HuH-7 (cell line): ENCODE measurements at regions not wholly inside any gene's neighbourhood (a gene's known extent, or its start where the extent isn't known, plus 50 kb on each side); places are given as distances from the start of the nearest gene placed in this dataset.
"Not testable (repeated sequence)": the region's sequence is repeated elsewhere in the genome, so short reads cannot be mapped to it uniquely, and the experiment has no call there.

Experiments
- DNase-seq: peaks from one replicate; pipeline ENCODE4 v3.0.0; 2011; ENCODE audit warnings: low spot score

- no peak for DNase-seq
Observed at GRCh38 chr10:2246747-2247146, 509.4 kb upstream of the ADARB2 start.

GRCh38 chr10:2245580-2245979 is 508.3 kb upstream of the ADARB2 start:
- DNase-seq = no peak

GRCh38 chr10:2244471-2244870 is 507.1 kb upstream of the ADARB2 start:
- DNase-seq = no peak

GRCh38 chr10:2236876-2237275 is 499.6 kb upstream of the ADARB2 start:
- no peak for DNase-seq

- no peak for DNase-seq
Observed at GRCh38 chr10:2232479-2232878, 495.2 kb upstream of the ADARB2 start.

GRCh38 chr10:2230478-2230877 is 493.2 kb upstream of the ADARB2 start:
- no peak for DNase-seq

- DNase-seq = no peak
Observed at GRCh38 chr10:2228320-2228901, 491.1 kb upstream of the ADARB2 start.

GRCh38 chr10:2225609-2226008 is 488.3 kb upstream of the ADARB2 start:
- DNase-seq = no peak

GRCh38 chr10:2223548-2224320 is 486.4 kb upstream of the ADARB2 start:
- DNase-seq = no peak

- DNase-seq = no peak
Observed at GRCh38 chr10:2222631-2223030, 485.3 kb upstream of the ADARB2 start.

- DNase-seq = no peak
Observed at GRCh38 chr10:2214805-2215204, 477.5 kb upstream of the ADARB2 start.

- no peak for DNase-seq
Observed at GRCh38 chr10:2214092-2214491, 476.8 kb upstream of the ADARB2 start.

- DNase-seq = no peak
Observed at GRCh38 chr10:2212244-2212834, 475.0 kb upstream of the ADARB2 start.

- no peak for DNase-seq
Observed at GRCh38 chr10:2210088-2210487, 472.8 kb upstream of the ADARB2 start.

- DNase-seq = no peak
Observed at GRCh38 chr10:2208106-2208505, 470.8 kb upstream of the ADARB2 start.

- no peak for DNase-seq
Observed at GRCh38 chr10:2207246-2207922, 470.1 kb upstream of the ADARB2 start.

GRCh38 chr10:2205406-2205805 is 468.1 kb upstream of the ADARB2 start:
- no peak for DNase-seq

GRCh38 chr10:2202401-2202800 is 465.1 kb upstream of the ADARB2 start:
- DNase-seq = no peak

- DNase-seq = no peak
Observed at GRCh38 chr10:2201534-2202099, 464.3 kb upstream of the ADARB2 start.

- DNase-seq = no peak
Observed at GRCh38 chr10:2197663-2198062, 460.3 kb upstream of the ADARB2 start.

GRCh38 chr10:2196272-2196671 is 458.9 kb upstream of the ADARB2 start:
- no peak for DNase-seq

- DNase-seq = not testable (repeated sequence)
Observed at GRCh38 chr10:2189356-2189755, 452.0 kb upstream of the ADARB2 start.

GRCh38 chr10:2188371-2188770 is 451.0 kb upstream of the ADARB2 start:
- DNase-seq = no peak
